Panc1 (cell line): ENCODE measurements at regions not wholly inside any gene's neighbourhood (a gene's known extent, or its start where the extent isn't known, plus 50 kb on each side); places are given as distances from the start of the nearest gene placed in this dataset.
"Not testable (repeated sequence)": the region's sequence is repeated elsewhere in the genome, so short reads cannot be mapped to it uniquely, and the experiment has no call there.

Experiments used
- ATAC-seq: fragments of 200-7000 bp; cut with Tn5 transposase; 2 replicates; pipeline ENCODE4 v1.9.1; 2020; ENCODE audit warnings: mild to moderate bottlenecking, moderate library complexity
- BruUV-seq: library from RNA; stranded (reverse); fragments of 400-500 nt; replicated peaks from 2 replicates; lab custom pipeline; 2021; lab: Mats Ljungman, UMichigan
- CTCF ChIA-PET: fragments of 300-600 bp; sonication (Branson Sonifier 250); formaldehyde crosslinking; loops from one replicate; lab custom pipeline; 2022; ENCODE audit warnings: antibody characterized with exemption; lab: Charles Lee
- POLR2A ChIA-PET: fragments of 300-600 bp; sonication (Branson Sonifier 250); formaldehyde crosslinking; loops from one replicate; lab custom pipeline; 2022; ENCODE audit warnings: antibody characterized with exemption; lab: Charles Lee
- DNase-seq: peaks from one replicate; pipeline ENCODE4 v3.0.0-alpha.2; 2010; ENCODE audit warnings: low read depth, low spot score
- H3K27ac ChIP-seq: 2 replicates; pipeline ENCODE4 v1.5.1; 2011; ENCODE audit warnings: mild to moderate bottlenecking, low read length, inconsistent platforms
- H3K27me3 ChIP-seq: fragments of 200-500 bp; sonication (Bioruptor generic); 2 replicates; pipeline ENCODE4 v1.6.0; 2014; ENCODE audit warnings: low read length, inconsistent platforms; ENCODE audit not compliant: control insufficient read depth, insufficient read depth
- H3K36me3 ChIP-seq: fragments of 200-500 bp; sonication (Bioruptor generic); 2 replicates; pipeline ENCODE4 v1.5.1; 2014; ENCODE audit warnings: inconsistent platforms, mild to moderate bottlenecking, low read length, moderate library complexity; ENCODE audit not compliant: control insufficient read depth, insufficient read depth
- H3K4me1 ChIP-seq: 2 replicates; pipeline ENCODE4 v1.5.1; 2011; ENCODE audit warnings: inconsistent platforms, mild to moderate bottlenecking, low read length, moderate library complexity; ENCODE audit not compliant: control insufficient read depth, insufficient read depth
- H3K4me3 ChIP-seq, 2 experiments: 2 replicates each; pipeline ENCODE4 v1.5.1; 2011 to 2012; ENCODE audit warnings: low read depth in 2 of 2, low read length in 2 of 2, mild to moderate bottlenecking in 2 of 2, inconsistent platforms in 1 of 2, moderate library complexity in 1 of 2
- H3K9me3 ChIP-seq: fragments of 200-500 bp; sonication (Bioruptor generic); 2 replicates; pipeline ENCODE4 v1.5.1; 2014; ENCODE audit warnings: low read depth, mild to moderate bottlenecking, inconsistent platforms, low read length, moderate library complexity; ENCODE audit not compliant: control insufficient read depth, insufficient read depth
- CTCF ChIP-seq: fragments of 450-650 bp; IDR thresholded peaks from 2 replicates; pipeline ENCODE4 v1.5.1; 2017; ENCODE audit warnings: mild to moderate bottlenecking
- POLR2AphosphoS5 ChIP-seq: IDR thresholded peaks from 2 replicates; pipeline ENCODE4 v1.6.1; 2012; ENCODE audit warnings: mild to moderate bottlenecking, low read depth, low read length, moderate library complexity
- REST ChIP-seq, 2 experiments: IDR thresholded peaks; 2 replicates each; pipeline ENCODE4 v1.6.1; 2011 to 2012; ENCODE audit warnings: low read depth in 2 of 2, control low read depth in 1 of 2, low read length in 1 of 2, mild to moderate bottlenecking in 1 of 2, moderate library complexity in 1 of 2; ENCODE audit not compliant: insufficient read depth in 1 of 2
- SIN3A ChIP-seq: IDR thresholded peaks from 2 replicates; pipeline ENCODE4 v1.6.1; 2012; ENCODE audit warnings: low read depth, mild to moderate bottlenecking, low read length, moderate library complexity, borderline replicate concordance; ENCODE audit not compliant: insufficient read depth
- TCF7L2 ChIP-seq: IDR thresholded peaks from 2 replicates; pipeline ENCODE4 v1.6.1; 2011; ENCODE audit warnings: mild to moderate bottlenecking, low read depth, low read length, inconsistent platforms
- in situ Hi-C: cut with HindIII; loops from 2 replicates; pipeline ENCODE4 v1.10.0; 2016; ENCODE audit warnings: low sequenced_read_pairs, low pct_unique_long_range_greater_than_20kb
- intact Hi-C: fragments of 100-400 bp; cut with micrococcal nuclease; formaldehyde crosslinking; loops from one replicate; pipeline ENCODE4 v1.10.0; 2022; ENCODE audit not compliant: unreplicated experiment

- BruUV-seq = no TSS peak
- no peaks in the 10 kb centered on the region for H3K9me3 ChIP-seq
- TF ChIP-seq POLR2AphosphoS5 = no peak
- TF ChIP-seq CTCF = no peak
- TF ChIP-seq TCF7L2 = no peak
- TF ChIP-seq REST (IDR thresholded peaks at IDR 0.05; ENCODE audit: insufficient read depth in 1 of 2, low read depth in 2 of 2, low read length in 1 of 2) = no peak
- TF ChIP-seq SIN3A = no peak
- POLR2A ChIA-PET = no interaction called here
- intact Hi-C loops (no loop called here), in situ Hi-C loops (no loop called here)
- no peak overlapping the region for H3K27ac ChIP-seq
- ATAC-seq (no peak), DNase-seq (no peak)
- H3K4me3 ChIP-seq = no peak overlapping the region
- H3K36me3 ChIP-seq = no peaks in the 10 kb centered on the region
- CTCF ChIA-PET = no interaction called here
- no peaks in the 10 kb centered on the region for H3K4me1 ChIP-seq
- H3K27me3 ChIP-seq = no peaks in the 10 kb centered on the region
Observed at GRCh38 chr1:143666851-143667250, 304.9 kb downstream of the FAM72C start.

- no peak overlapping the region for H3K4me3 ChIP-seq
- no peaks in the 10 kb centered on the region for H3K4me1 ChIP-seq
- POLR2A ChIA-PET = no interaction called here
- ATAC-seq (no peak), DNase-seq (no peak)
- TF ChIP-seq REST (IDR thresholded peaks at IDR 0.05; ENCODE audit: insufficient read depth in 1 of 2, low read depth in 2 of 2, low read length in 1 of 2) (no peak), SIN3A (no peak), POLR2AphosphoS5 (no peak), TCF7L2 (no peak), CTCF (no peak)
- H3K36me3 ChIP-seq = no peaks in the 10 kb centered on the region
- in situ Hi-C loops (no loop called here), intact Hi-C loops (no loop called here)
- BruUV-seq = no TSS peak
- no peaks in the 10 kb centered on the region for H3K27me3 ChIP-seq
- CTCF ChIA-PET = no interaction called here
- H3K9me3 ChIP-seq = no peaks in the 10 kb centered on the region
- no peak overlapping the region for H3K27ac ChIP-seq
Observed at GRCh38 chr1:143665606-143666005, 306.2 kb downstream of the FAM72C start.

DNA sequence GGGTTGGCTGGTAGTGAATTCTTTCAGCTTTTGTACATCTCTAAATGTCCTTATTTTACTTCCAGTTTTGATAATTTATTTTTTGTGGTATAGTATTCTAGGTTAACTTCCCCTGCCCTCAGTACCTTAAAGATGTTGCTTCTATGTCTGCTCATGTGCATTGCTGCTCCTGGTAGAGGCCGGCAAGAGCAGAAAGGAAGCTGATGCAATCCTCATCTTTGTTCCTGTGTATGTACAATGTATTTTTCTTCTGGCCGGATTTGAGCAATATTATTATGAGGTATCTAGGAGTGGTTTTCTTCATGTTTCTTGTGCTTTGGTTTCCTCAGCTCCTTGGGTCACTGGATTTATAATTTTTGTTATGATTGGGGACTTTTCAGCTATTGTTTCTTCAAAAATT lies 308.7 kb downstream of the FAM72C start:
- ATAC-seq, CTCF ChIA-PET, H3K36me3 ChIP-seq, H3K4me3 ChIP-seq, POLR2A ChIA-PET, H3K9me3 ChIP-seq, H3K27me3 ChIP-seq, H3K4me1 ChIP-seq, BruUV-seq, intact Hi-C loops, in situ Hi-C loops, DNase-seq, H3K27ac ChIP-seq: not testable (repeated sequence)
